Nephron (organoid): ENCODE measurements at regions not wholly inside any gene's neighbourhood (a gene's known extent, or its start where the extent isn't known, plus 50 kb on each side); places are given as distances from the start of the nearest gene placed in this dataset.

ENCODE experiments used
- H3K27ac Mint-ChIP-seq, 3 experiments: 2 replicates each; pipeline ENCODE4 v1.8.0; 2020; ENCODE audit warnings: mixed read lengths in 3 of 3, mild to moderate bottlenecking in 2 of 3, moderate library complexity in 1 of 3
- H3K27me3 Mint-ChIP-seq: 2 replicates; pipeline ENCODE4 v1.8.0; 2021; ENCODE audit warnings: low read depth, mild to moderate bottlenecking, moderate library complexity, mixed read lengths
- H3K36me3 Mint-ChIP-seq: 2 replicates; pipeline ENCODE4 v1.8.0; 2020; ENCODE audit warnings: low read depth, mixed read lengths
- H3K4me1 Mint-ChIP-seq: 2 replicates; pipeline ENCODE4 v1.8.0; 2020; ENCODE audit warnings: mixed read lengths
- H3K4me3 Mint-ChIP-seq, 3 experiments: 2 replicates each; pipeline ENCODE4 v1.8.0; 2020; ENCODE audit warnings: mild to moderate bottlenecking in 3 of 3, mixed read lengths in 3 of 3, moderate library complexity in 2 of 3
- H3K9me3 Mint-ChIP-seq: 2 replicates; pipeline ENCODE4 v1.8.0; 2020; ENCODE audit warnings: mixed read lengths
- CTCF ChIP-seq, 3 experiments: fragments of 200-600 bp; sonication (generic); IDR thresholded peaks; one replicate each; pipeline ENCODE4 v1.5.0; 2021; ENCODE audit warnings: antibody characterized with exemption in 3 of 3; ENCODE audit not compliant: unreplicated experiment in 3 of 3

GRCh38 chr5:54774281-54775170 lies 210.9 kb downstream of the ESM1 start:
- Mint-ChIP-seq H3K4me3 (no peak overlapping the region), H3K27ac (peak overlapping the region in 1 of 3 experiments; percentile 64), H3K36me3 (no peaks in the 10 kb centered on the region), H3K4me1 (peaks cover 13% of the 10 kb centered on the region), H3K27me3 (no peaks in the 10 kb centered on the region), H3K9me3 (no peaks in the 10 kb centered on the region)
- no peak for TF ChIP-seq CTCF (IDR thresholded peaks at IDR 0.05; ENCODE audit: unreplicated experiment in 3 of 3)

- no peak for TF ChIP-seq CTCF (IDR thresholded peaks at IDR 0.05; ENCODE audit: unreplicated experiment in 3 of 3)
- H3K27me3 Mint-ChIP-seq: no peaks in the 10 kb centered on the region
- H3K4me3 Mint-ChIP-seq: no peak overlapping the region
- peaks cover 13% of the 10 kb centered on the region for H3K4me1 Mint-ChIP-seq
- no peaks in the 10 kb centered on the region for H3K9me3 Mint-ChIP-seq
- no peaks in the 10 kb centered on the region for H3K36me3 Mint-ChIP-seq
- H3K27ac Mint-ChIP-seq: no peak overlapping the region
Measured at GRCh38 chr5:54772684-54773083, 212.7 kb downstream of the ESM1 start.

- no peak overlapping the region for H3K4me3 Mint-ChIP-seq
- H3K27ac Mint-ChIP-seq: peak overlapping the region in 2 of 3 experiments; percentile 12 to 66
- H3K9me3 Mint-ChIP-seq: no peaks in the 10 kb centered on the region
- peaks cover 13% of the 10 kb centered on the region for H3K4me1 Mint-ChIP-seq
- no peaks in the 10 kb centered on the region for H3K36me3 Mint-ChIP-seq
- no peaks in the 10 kb centered on the region for H3K27me3 Mint-ChIP-seq
- TF ChIP-seq CTCF (IDR thresholded peaks at IDR 0.05; ENCODE audit: unreplicated experiment in 3 of 3): no peak
Measured at GRCh38 chr5:54772231-54772630, 213.2 kb downstream of the ESM1 start.

GRCh38 chr5:54769746-54770145 lies 215.6 kb downstream of the ESM1 start:
- peaks cover 1% of the 10 kb centered on the region for H3K27me3 Mint-ChIP-seq
- TF ChIP-seq CTCF (IDR thresholded peaks at IDR 0.05; ENCODE audit: unreplicated experiment in 3 of 3): no peak
- no peaks in the 10 kb centered on the region for H3K9me3 Mint-ChIP-seq
- H3K4me3 Mint-ChIP-seq: no peak overlapping the region
- no peaks in the 10 kb centered on the region for H3K36me3 Mint-ChIP-seq
- H3K27ac Mint-ChIP-seq: peak overlapping the region in 1 of 3 experiments; percentile 92
- peaks cover 14% of the 10 kb centered on the region for H3K4me1 Mint-ChIP-seq

GRCh38 chr5:54769072-54769471 lies 216.3 kb downstream of the ESM1 start:
- no peaks in the 10 kb centered on the region for H3K36me3 Mint-ChIP-seq
- H3K9me3 Mint-ChIP-seq: no peaks in the 10 kb centered on the region
- no peak for TF ChIP-seq CTCF (IDR thresholded peaks at IDR 0.05; ENCODE audit: unreplicated experiment in 3 of 3)
- no peak overlapping the region for H3K4me3 Mint-ChIP-seq
- H3K27me3 Mint-ChIP-seq: peaks cover 5% of the 10 kb centered on the region
- no peak overlapping the region for H3K27ac Mint-ChIP-seq
- H3K4me1 Mint-ChIP-seq: peaks cover 14% of the 10 kb centered on the region

GRCh38 chr5:54766748-54767147 lies 218.6 kb downstream of the ESM1 start:
- peaks cover 5% of the 10 kb centered on the region for H3K27me3 Mint-ChIP-seq
- no peak overlapping the region for H3K4me3 Mint-ChIP-seq
- H3K27ac Mint-ChIP-seq: no peak overlapping the region
- H3K4me1 Mint-ChIP-seq: peaks cover 16% of the 10 kb centered on the region
- H3K36me3 Mint-ChIP-seq: no peaks in the 10 kb centered on the region
- TF ChIP-seq CTCF (IDR thresholded peaks at IDR 0.05; ENCODE audit: unreplicated experiment in 3 of 3): peak in 1 of 3 experiments; percentile 6
- H3K9me3 Mint-ChIP-seq: no peaks in the 10 kb centered on the region
